ENCODE measurements at regions not wholly inside any gene's neighbourhood (a gene's known extent, or its start where the extent isn't known, plus 50 kb on each side); places are given as distances from the start of the nearest gene placed in this dataset.

DNA sequence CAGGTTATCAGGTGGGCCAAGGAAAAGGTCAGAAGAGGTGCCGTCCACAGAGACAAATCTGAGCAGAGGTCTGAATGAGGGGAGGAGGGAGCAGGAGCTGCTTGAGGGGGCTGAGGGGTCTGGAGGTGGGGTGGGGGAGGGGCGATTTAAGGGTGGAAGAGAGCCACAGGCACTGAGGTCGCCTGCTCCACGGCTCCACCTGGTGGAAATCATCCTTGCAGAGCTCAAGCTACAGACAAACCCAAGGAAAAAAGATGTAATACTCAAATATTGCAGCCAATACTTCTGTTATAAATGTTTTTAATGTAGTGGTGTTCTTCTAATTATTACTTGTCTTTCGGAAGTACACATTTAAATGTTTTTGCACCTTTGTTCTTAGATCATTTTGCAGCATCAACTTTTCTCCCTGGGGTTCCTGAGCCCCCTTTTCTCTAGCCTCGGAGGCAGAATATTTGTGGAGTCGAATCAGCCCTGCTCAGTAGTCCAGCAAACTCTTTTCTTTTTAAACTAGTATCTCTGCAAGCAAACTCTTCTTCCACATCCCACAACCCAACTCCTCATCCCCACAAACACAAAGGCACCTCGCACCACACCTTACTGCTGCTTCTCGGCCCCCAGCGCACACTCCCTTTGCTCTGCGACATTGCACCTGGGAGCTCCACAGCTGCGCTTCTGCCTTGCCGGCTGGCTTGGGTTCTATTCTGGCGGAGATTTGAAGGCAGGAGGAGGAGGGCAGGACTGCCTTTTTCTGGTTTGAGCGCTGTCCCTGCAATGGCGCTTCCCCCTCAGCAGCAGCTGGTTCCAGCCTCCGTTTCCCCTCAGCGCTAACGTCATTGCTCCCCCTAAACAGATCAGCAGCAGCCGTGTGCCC, 51.0 kb upstream of the TFAP2A start:
- peak; percentile 15 for DNase-seq (ENCODE audit: low spot score)

Measured in mucosa of gallbladder (tissue), 1 donor.